ENCODE measurements at regions not wholly inside any gene's neighbourhood (a gene's known extent, or its start where the extent isn't known, plus 50 kb on each side); places are given as distances from the start of the nearest gene placed in this dataset.

DNA sequence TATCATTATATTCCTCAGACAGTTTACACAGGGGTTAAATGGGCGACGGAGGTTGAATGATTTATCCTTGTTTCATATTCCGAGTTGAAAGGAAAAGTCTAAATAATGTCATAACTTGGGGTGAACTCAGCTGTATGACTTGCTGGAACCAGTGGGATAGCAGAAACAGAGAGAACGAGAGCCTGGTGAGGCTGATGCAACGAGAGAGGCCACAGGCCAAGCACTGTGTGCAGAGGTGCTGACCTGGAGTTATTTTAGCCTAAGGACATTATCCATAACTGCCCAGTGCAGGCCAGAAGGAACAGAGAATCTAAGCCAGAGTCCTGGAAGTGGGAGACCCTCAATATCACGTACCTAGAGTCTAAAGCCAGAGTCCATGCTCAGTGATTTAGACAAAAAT lies 394.9 kb downstream of the MAFB start:
- no peak overlapping the region for H3K56ac ChIP-seq (replicated peaks; ENCODE audit: insufficient read length, low read depth, low read length)
- no peak overlapping the region for H3K14ac ChIP-seq (ENCODE audit: insufficient read length)
- H3K23me2 ChIP-seq (ENCODE audit: low read depth, low read length) = no peaks in the 10 kb centered on the region
- DNase-seq (ENCODE audit: low read depth in 1 of 2, low spot score in 2 of 2) (no peak), FAIRE-seq (no peak)
- no peaks in the 10 kb centered on the region for H3K27me3 ChIP-seq (replicated peaks in 1 of 4; ENCODE audit: control insufficient read depth in 3 of 4, extremely low read depth in 1 of 4, insufficient read depth in 3 of 4, low read length in 3 of 4)
- H3K79me1 ChIP-seq (ENCODE audit: low read depth, low read length) = no peaks in the 10 kb centered on the region
- no peaks in the 10 kb centered on the region for H3K79me2 ChIP-seq (ENCODE audit: control insufficient read depth in 1 of 2, insufficient read depth in 2 of 2, low read length in 2 of 2)
- ChIA-PET CTCF (ENCODE audit: partially characterized antibody) (no interaction called here), POLR2A (ENCODE audit: partially characterized antibody) (interaction anchor here (1.0 kb wide), 1 partner anchor 17 kb away, joined by 3 read pairs; no protein-coding TSS in a partner anchor)
- H3K36me3 ChIP-seq (ENCODE audit: control insufficient read depth in 2 of 4, insufficient read depth in 4 of 4, low read length in 3 of 4) = no peaks in the 10 kb centered on the region
- H2BK120ac ChIP-seq (replicated peaks; ENCODE audit: low read depth, low read length) = no peak overlapping the region
- no peak overlapping the region for H2BK5ac ChIP-seq (ENCODE audit: low read depth, low read length)
- no peaks in the 10 kb centered on the region for H3K9me3 ChIP-seq (ENCODE audit: insufficient read depth in 2 of 2, low read depth in 1 of 2, low read length in 1 of 2)
- H4K5ac ChIP-seq (ENCODE audit: insufficient read length, low read depth, low read length) = no peak overlapping the region
- no peak overlapping the region for H2BK20ac ChIP-seq (ENCODE audit: low read length)
- H3K4me3 ChIP-seq (ENCODE audit: extremely low read depth in 1 of 4, insufficient read depth in 2 of 4, low read depth in 3 of 4, low read length in 4 of 4) = no peak overlapping the region
- H3K4me2 ChIP-seq (ENCODE audit: insufficient read depth in 1 of 2, low read depth in 2 of 2, low read length in 2 of 2) = no peak overlapping the region
- H3K4ac ChIP-seq (replicated peaks; ENCODE audit: insufficient read length, low read depth, low read length) = no peak overlapping the region
- no peak overlapping the region for H2AFZ ChIP-seq (ENCODE audit: low read length)
- no peak overlapping the region for H2BK15ac ChIP-seq (ENCODE audit: low read length)
- no peak overlapping the region for H3K23ac ChIP-seq (ENCODE audit: insufficient read length)
- peaks cover 0 to 4% (median 2%) of the 10 kb centered on the region in 4 experiments; a peak in 3 of 7 replicates for H3K4me1 ChIP-seq (replicated peaks in 1 of 4; ENCODE audit: control insufficient read depth in 3 of 4, insufficient read depth in 4 of 4, low read length in 3 of 4)
- no peak overlapping the region for H4K91ac ChIP-seq (replicated peaks; ENCODE audit: insufficient read length, low read length)
- 82% methylated on average over 6 of the region's 6 CpGs; no CpG with 5 or more reads in 1 of the 2 experiments for WGBS, 2 experiments (ENCODE audit: extremely low coverage in 1 of 2, insufficient coverage in 1 of 2, insufficient read length in 1 of 2, insufficient replicate concordance in 2 of 2, low coverage in 1 of 2, low lambda C conversion rate in 2 of 2, missing lambda C conversion rate in 1 of 2)
- no peak overlapping the region for H2BK12ac ChIP-seq (ENCODE audit: low read depth, low read length)
- no peak overlapping the region for H4K8ac ChIP-seq (ENCODE audit: extremely low read depth, insufficient read depth, low read length)
- H3K18ac ChIP-seq (ENCODE audit: extremely low read depth, low read length) = no peak overlapping the region
- TF ChIP-seq PHF8 (conservative IDR thresholded peaks at IDR 0.05; ENCODE audit: low read depth, low read length) (no peak), KDM4A (IDR thresholded peaks at IDR 0.05; ENCODE audit: low read depth, low read length, severe bottlenecking) (no peak), HDAC6 (IDR thresholded peaks at IDR 0.05; ENCODE audit: low read depth, low read length) (no peak), BRCA1 (IDR thresholded peaks at IDR 0.05; ENCODE audit: low read depth, low read length) (no peak), POLR2A (IDR thresholded peaks at IDR 0.05; ENCODE audit: control extremely low read depth in 1 of 2, low read depth in 2 of 2, low read length in 2 of 2) (no peak), POU5F1 (IDR thresholded peaks at IDR 0.05; ENCODE audit: low read depth, low read length) (no peak), FOSL1 (IDR thresholded peaks at IDR 0.05; ENCODE audit: insufficient read depth, low read depth, low read length) (no peak)
- TF ChIP-seq, protein P1, sequence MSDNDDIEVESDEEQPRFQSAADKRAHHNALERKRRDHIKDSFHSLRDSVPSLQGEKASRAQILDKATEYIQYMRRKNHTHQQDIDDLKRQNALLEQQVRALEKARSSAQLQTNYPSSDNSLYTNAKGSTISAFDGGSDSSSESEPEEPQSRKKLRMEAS (IDR thresholded peaks at IDR 0.05) = no peak
- no peaks in the 10 kb centered on the region for H4K20me1 ChIP-seq (replicated peaks in 1 of 2; ENCODE audit: control insufficient read depth in 1 of 2, insufficient read depth in 2 of 2, low read length in 2 of 2)
- H2AK5ac ChIP-seq (ENCODE audit: low read depth, low read length) = no peak overlapping the region
- no peak overlapping the region for H3K27ac ChIP-seq (ENCODE audit: low read depth, low read length)
- H3K9ac ChIP-seq (replicated peaks in 1 of 4; ENCODE audit: extremely low read depth in 1 of 4, low read depth in 3 of 4, low read length in 3 of 4) = no peak overlapping the region
